ENCODE measurements at regions not wholly inside any gene's neighbourhood (a gene's known extent, or its start where the extent isn't known, plus 50 kb on each side); places are given as distances from the start of the nearest gene placed in this dataset.

- no peak for TF ChIP-seq CTCF (IDR thresholded peaks at IDR 0.05)
Observed at GRCh38 chr3:95456835-95457234, 1357.6 kb upstream of the EPHA6 start.

GRCh38 chr3:95459706-95460105 is 1354.7 kb upstream of the EPHA6 start:
- no peak for DNase-seq
- Mint-ChIP-seq H3K4me1 (ENCODE audit: low read depth) (no peaks in the 10 kb centered on the region), H3K9me3 (peaks cover 39% of the 10 kb centered on the region), H3K4me3 (no peak overlapping the region), H3K36me3 (ENCODE audit: low read depth) (no peaks in the 10 kb centered on the region), H3K27ac (no peak overlapping the region), H3K27me3 (ENCODE audit: insufficient read depth) (no peaks in the 10 kb centered on the region)
- TF ChIP-seq CTCF (IDR thresholded peaks at IDR 0.05): no peak

More at GRCh38 chr3:95456835-95457234, 1357.6 kb upstream of the EPHA6 start:
- Mint-ChIP-seq H3K4me1 (ENCODE audit: low read depth) (no peaks in the 10 kb centered on the region), H3K36me3 (ENCODE audit: low read depth) (no peaks in the 10 kb centered on the region), H3K4me3 (no peak overlapping the region), H3K27ac (no peak overlapping the region), H3K9me3 (peaks cover 36% of the 10 kb centered on the region), H3K27me3 (ENCODE audit: insufficient read depth) (no peaks in the 10 kb centered on the region)
- DNase-seq: no peak

GRCh38 chr3:95460274-95460673 is 1354.1 kb upstream of the EPHA6 start:
- H3K9me3 Mint-ChIP-seq: peaks cover 43% of the 10 kb centered on the region
- H3K4me1 Mint-ChIP-seq (ENCODE audit: low read depth): no peaks in the 10 kb centered on the region
- no peak for TF ChIP-seq CTCF (IDR thresholded peaks at IDR 0.05)
- H3K27ac Mint-ChIP-seq: no peak overlapping the region
- no peaks in the 10 kb centered on the region for H3K27me3 Mint-ChIP-seq (ENCODE audit: insufficient read depth)
- no peak overlapping the region for H3K4me3 Mint-ChIP-seq
- no peaks in the 10 kb centered on the region for H3K36me3 Mint-ChIP-seq (ENCODE audit: low read depth)
- no peak for DNase-seq

GRCh38 chr3:95462161-95462560 is 1352.2 kb upstream of the EPHA6 start:
- Mint-ChIP-seq H3K4me3 (no peak overlapping the region), H3K27ac (no peak overlapping the region), H3K9me3 (peaks cover 46% of the 10 kb centered on the region), H3K36me3 (ENCODE audit: low read depth) (no peaks in the 10 kb centered on the region), H3K4me1 (ENCODE audit: low read depth) (no peaks in the 10 kb centered on the region), H3K27me3 (ENCODE audit: insufficient read depth) (no peaks in the 10 kb centered on the region)
- no peak for DNase-seq
- no peak for TF ChIP-seq CTCF (IDR thresholded peaks at IDR 0.05)

- Mint-ChIP-seq H3K36me3 (ENCODE audit: low read depth) (no peaks in the 10 kb centered on the region), H3K4me1 (ENCODE audit: low read depth) (no peaks in the 10 kb centered on the region), H3K9me3 (peaks cover 58% of the 10 kb centered on the region), H3K27ac (no peak overlapping the region), H3K4me3 (no peak overlapping the region), H3K27me3 (ENCODE audit: insufficient read depth) (no peaks in the 10 kb centered on the region)
- no peak for DNase-seq
- no peak for TF ChIP-seq CTCF (IDR thresholded peaks at IDR 0.05)
Observed at GRCh38 chr3:95464346-95464745, 1350.0 kb upstream of the EPHA6 start.

- Mint-ChIP-seq H3K27me3 (ENCODE audit: insufficient read depth) (no peaks in the 10 kb centered on the region), H3K4me1 (ENCODE audit: low read depth) (no peaks in the 10 kb centered on the region)
Observed at GRCh38 chr3:95468331-95468730, 1346.1 kb upstream of the EPHA6 start.

More at GRCh38 chr3:95468331-95468730, 1346.1 kb upstream of the EPHA6 start:
- Mint-ChIP-seq H3K27ac (no peak overlapping the region), H3K9me3 (peaks cover 33% of the 10 kb centered on the region), H3K36me3 (ENCODE audit: low read depth) (no peaks in the 10 kb centered on the region), H3K4me3 (no peak overlapping the region)
- no peak for TF ChIP-seq CTCF (IDR thresholded peaks at IDR 0.05)
- DNase-seq: no peak

Measured in HFFc6 (cell line).